Omental fat pad (tissue), 3 donors: ENCODE measurements at regions not wholly inside any gene's neighbourhood (a gene's known extent, or its start where the extent isn't known, plus 50 kb on each side); places are given as distances from the start of the nearest gene placed in this dataset.

Experiments
- ATAC-seq: fragments of 150-250 bp; one replicate; pipeline ENCODE4 v1.9.1; 2016; ENCODE audit warnings: mild to moderate bottlenecking, moderate library complexity; ENCODE audit not compliant: low FRiP score
- DNase-seq: peaks from one replicate; pipeline ENCODE4 v3.0.0-alpha.2; 2019; ENCODE audit warnings: low spot score
- CTCF ChIP-seq, 3 donors: fragments of 450-650 bp; IDR thresholded peaks; one replicate each; pipeline ENCODE4 v1.5.1; 2016 to 2017; ENCODE audit warnings: antibody characterized with exemption in 3 of 3, mild to moderate bottlenecking in 3 of 3, moderate library complexity in 2 of 3

- DNase-seq, result no peak
- ATAC-seq, result no peak
- TF ChIP-seq CTCF (IDR thresholded peaks at IDR 0.05), result no peak
Measured at GRCh38 chr9:14962193-14962882, 52.1 kb upstream of the FREM1 start.

GRCh38 chr9:14961372-14962068 lies 51.3 kb upstream of the FREM1 start:
- ATAC-seq (no peak), DNase-seq (no peak)
- no peak for TF ChIP-seq CTCF (IDR thresholded peaks at IDR 0.05)

GRCh38 chr9:14960881-14961280 lies 50.7 kb upstream of the FREM1 start:
- TF ChIP-seq CTCF (IDR thresholded peaks at IDR 0.05), result no peak
- ATAC-seq, result no peak
- no peak for DNase-seq
